WTC11 (cell line): ENCODE measurements at regions not wholly inside any gene's neighbourhood (a gene's known extent, or its start where the extent isn't known, plus 50 kb on each side); places are given as distances from the start of the nearest gene placed in this dataset.
"Not testable (repeated sequence)": the region's sequence is repeated elsewhere in the genome, so short reads cannot be mapped to it uniquely, and the experiment has no call there.

Experiments
- JAZF1 ChIP-seq: fragments of 250-450 bp; sonication (Bioruptor Pico); IDR thresholded peaks from 2 replicates; pipeline ENCODE4 v1.9.0; 2021; ENCODE audit warnings: moderate library complexity, mild to moderate bottlenecking, inconsistent platforms
- TF ChIP-seq, protein P1 (sequence below): fragments of 200-600 bp; IDR thresholded peaks from 2 replicates; pipeline ENCODE4 v1.8.0; 2022; ENCODE audit warnings: antibody characterized with exemption
- TF ChIP-seq, protein P2 (sequence below): sonication (generic); formaldehyde crosslinking; IDR thresholded peaks from 2 replicates; pipeline ENCODE4 v1.8.1; 2023; ENCODE audit warnings: mild to moderate bottlenecking, missing genetic modification reagents

DNA sequence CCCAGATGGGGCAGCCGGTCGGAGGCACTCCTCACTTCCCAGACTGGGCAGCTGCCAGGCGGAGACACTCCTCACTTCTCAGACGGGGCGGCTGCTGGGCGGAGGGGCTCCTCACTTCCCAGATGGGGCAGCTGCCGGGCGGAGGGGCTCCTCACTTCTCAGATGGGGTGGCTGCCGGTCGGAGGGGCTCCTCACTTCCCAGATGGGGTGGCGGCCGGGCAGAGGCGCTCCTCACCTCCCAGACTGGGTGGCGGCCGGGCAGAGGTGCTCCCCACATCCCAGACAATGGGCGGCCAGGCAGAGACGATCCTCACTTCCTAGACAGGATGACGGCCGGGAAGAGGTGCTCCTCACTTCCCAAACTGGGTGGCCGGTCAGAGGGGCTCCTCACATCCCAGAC lies 55.2 kb upstream of the DHRS4 start:
- not testable (repeated sequence) for TF ChIP-seq JAZF1
- TF ChIP-seq, protein P1, sequence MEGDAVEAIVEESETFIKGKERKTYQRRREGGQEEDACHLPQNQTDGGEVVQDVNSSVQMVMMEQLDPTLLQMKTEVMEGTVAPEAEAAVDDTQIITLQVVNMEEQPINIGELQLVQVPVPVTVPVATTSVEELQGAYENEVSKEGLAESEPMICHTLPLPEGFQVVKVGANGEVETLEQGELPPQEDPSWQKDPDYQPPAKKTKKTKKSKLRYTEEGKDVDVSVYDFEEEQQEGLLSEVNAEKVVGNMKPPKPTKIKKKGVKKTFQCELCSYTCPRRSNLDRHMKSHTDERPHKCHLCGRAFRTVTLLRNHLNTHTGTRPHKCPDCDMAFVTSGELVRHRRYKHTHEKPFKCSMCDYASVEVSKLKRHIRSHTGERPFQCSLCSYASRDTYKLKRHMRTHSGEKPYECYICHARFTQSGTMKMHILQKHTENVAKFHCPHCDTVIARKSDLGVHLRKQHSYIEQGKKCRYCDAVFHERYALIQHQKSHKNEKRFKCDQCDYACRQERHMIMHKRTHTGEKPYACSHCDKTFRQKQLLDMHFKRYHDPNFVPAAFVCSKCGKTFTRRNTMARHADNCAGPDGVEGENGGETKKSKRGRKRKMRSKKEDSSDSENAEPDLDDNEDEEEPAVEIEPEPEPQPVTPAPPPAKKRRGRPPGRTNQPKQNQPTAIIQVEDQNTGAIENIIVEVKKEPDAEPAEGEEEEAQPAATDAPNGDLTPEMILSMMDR = not testable (repeated sequence)
- TF ChIP-seq, protein P2, sequence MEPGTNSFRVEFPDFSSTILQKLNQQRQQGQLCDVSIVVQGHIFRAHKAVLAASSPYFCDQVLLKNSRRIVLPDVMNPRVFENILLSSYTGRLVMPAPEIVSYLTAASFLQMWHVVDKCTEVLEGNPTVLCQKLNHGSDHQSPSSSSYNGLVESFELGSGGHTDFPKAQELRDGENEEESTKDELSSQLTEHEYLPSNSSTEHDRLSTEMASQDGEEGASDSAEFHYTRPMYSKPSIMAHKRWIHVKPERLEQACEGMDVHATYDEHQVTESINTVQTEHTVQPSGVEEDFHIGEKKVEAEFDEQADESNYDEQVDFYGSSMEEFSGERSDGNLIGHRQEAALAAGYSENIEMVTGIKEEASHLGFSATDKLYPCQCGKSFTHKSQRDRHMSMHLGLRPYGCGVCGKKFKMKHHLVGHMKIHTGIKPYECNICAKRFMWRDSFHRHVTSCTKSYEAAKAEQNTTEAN = not testable (repeated sequence)
